Upper lobe of right lung (tissue), 1 donor: ENCODE measurements at regions not wholly inside any gene's neighbourhood (a gene's known extent, or its start where the extent isn't known, plus 50 kb on each side); places are given as distances from the start of the nearest gene placed in this dataset.
"Not testable (repeated sequence)": the region's sequence is repeated elsewhere in the genome, so short reads cannot be mapped to it uniquely, and the experiment has no call there.

Experiments
- ATAC-seq: fragments of 200-7000 bp; cut with Tn5 transposase; one replicate; pipeline ENCODE4 v1.9.1; 2020; ENCODE audit warnings: mild to moderate bottlenecking, moderate library complexity
- DNase-seq: peaks from one replicate; pipeline ENCODE4 v3.0.0-alpha.2; 2020
- H3K27ac ChIP-seq: fragments of 200-600 bp; one replicate; pipeline ENCODE4 v1.8.0; 2022
- H3K27me3 ChIP-seq: fragments of 200-600 bp; one replicate; pipeline ENCODE4 v1.8.0; 2022; ENCODE audit warnings: mild to moderate bottlenecking
- H3K36me3 ChIP-seq: fragments of 200-600 bp; one replicate; pipeline ENCODE4 v1.8.0; 2022
- H3K4me1 ChIP-seq: fragments of 200-600 bp; one replicate; pipeline ENCODE4 v1.8.0; 2022
- H3K4me3 ChIP-seq: fragments of 200-600 bp; one replicate; pipeline ENCODE4 v1.8.0; 2022; ENCODE audit warnings: mild to moderate bottlenecking
- H3K9me3 ChIP-seq: fragments of 200-600 bp; one replicate; pipeline ENCODE4 v1.8.0; 2022
- intact Hi-C: fragments of 100-400 bp; cut with DNase I; formaldehyde crosslinking; loops from one replicate; pipeline ENCODE4 v1.11.0; 2022
- TF ChIP-seq, protein P1 (sequence below): fragments of 200-600 bp; IDR thresholded peaks from one replicate; pipeline ENCODE4 v1.8.0; 2022; ENCODE audit warnings: antibody characterized with exemption
- donor health status: DM: no; HTN: yes; CAD: no; lungs with severe emphysema.

DNA sequence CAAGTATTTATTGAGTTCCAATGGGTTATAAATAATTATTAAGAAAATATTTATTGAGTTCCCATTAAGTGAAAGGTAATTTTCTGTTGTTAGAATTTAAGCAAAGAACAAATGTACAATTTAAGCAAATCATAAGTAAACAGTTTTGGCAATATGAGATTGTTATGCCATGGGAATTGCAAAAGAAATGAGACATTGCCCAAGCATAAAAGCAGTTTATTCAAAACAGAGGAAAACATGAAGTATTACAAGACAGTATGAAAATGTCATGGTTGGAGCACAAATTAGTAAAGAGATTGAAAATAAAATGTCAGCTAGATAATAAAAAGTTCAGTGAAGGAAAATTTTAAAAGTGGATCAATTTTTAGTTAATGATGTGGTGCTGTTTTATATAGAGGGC, 706.1 kb upstream of the EPHA5 start:
- Histone ChIP-seq H3K27me3 (no peaks in the 10 kb centered on the region), H3K4me3 (no peak overlapping the region), H3K9me3 (no peaks in the 10 kb centered on the region), H3K27ac (no peak overlapping the region), H3K36me3 (no peaks in the 10 kb centered on the region), H3K4me1 (no peaks in the 10 kb centered on the region)
- ATAC-seq (no peak), DNase-seq (no peak)
- TF ChIP-seq, protein P1, sequence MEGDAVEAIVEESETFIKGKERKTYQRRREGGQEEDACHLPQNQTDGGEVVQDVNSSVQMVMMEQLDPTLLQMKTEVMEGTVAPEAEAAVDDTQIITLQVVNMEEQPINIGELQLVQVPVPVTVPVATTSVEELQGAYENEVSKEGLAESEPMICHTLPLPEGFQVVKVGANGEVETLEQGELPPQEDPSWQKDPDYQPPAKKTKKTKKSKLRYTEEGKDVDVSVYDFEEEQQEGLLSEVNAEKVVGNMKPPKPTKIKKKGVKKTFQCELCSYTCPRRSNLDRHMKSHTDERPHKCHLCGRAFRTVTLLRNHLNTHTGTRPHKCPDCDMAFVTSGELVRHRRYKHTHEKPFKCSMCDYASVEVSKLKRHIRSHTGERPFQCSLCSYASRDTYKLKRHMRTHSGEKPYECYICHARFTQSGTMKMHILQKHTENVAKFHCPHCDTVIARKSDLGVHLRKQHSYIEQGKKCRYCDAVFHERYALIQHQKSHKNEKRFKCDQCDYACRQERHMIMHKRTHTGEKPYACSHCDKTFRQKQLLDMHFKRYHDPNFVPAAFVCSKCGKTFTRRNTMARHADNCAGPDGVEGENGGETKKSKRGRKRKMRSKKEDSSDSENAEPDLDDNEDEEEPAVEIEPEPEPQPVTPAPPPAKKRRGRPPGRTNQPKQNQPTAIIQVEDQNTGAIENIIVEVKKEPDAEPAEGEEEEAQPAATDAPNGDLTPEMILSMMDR = no peak
- intact Hi-C loops = no loop called here

- no peak overlapping the region for H3K27ac ChIP-seq
- H3K4me3 ChIP-seq = no peak overlapping the region
- ATAC-seq (no peak), DNase-seq (no peak)
- intact Hi-C loops = no loop called here
- H3K4me1 ChIP-seq = no peaks in the 10 kb centered on the region
- H3K27me3 ChIP-seq = no peaks in the 10 kb centered on the region
- no peaks in the 10 kb centered on the region for H3K9me3 ChIP-seq
- H3K36me3 ChIP-seq = no peaks in the 10 kb centered on the region
- TF ChIP-seq, protein P1 = no peak
These were observed 703.0 kb upstream of the EPHA5 start for GRCh38 chr4:66373268-66373667.

- Histone ChIP-seq H3K9me3 (no peaks in the 10 kb centered on the region), H3K36me3 (no peaks in the 10 kb centered on the region), H3K4me1 (no peaks in the 10 kb centered on the region), H3K4me3 (no peak overlapping the region), H3K27me3 (no peaks in the 10 kb centered on the region), H3K27ac (no peak overlapping the region)
- DNase-seq (no peak), ATAC-seq (no peak)
- TF ChIP-seq, protein P1 = no peak
- intact Hi-C loops = no loop called here
These were observed 702.4 kb upstream of the EPHA5 start for GRCh38 chr4:66372706-66373105.

DNA sequence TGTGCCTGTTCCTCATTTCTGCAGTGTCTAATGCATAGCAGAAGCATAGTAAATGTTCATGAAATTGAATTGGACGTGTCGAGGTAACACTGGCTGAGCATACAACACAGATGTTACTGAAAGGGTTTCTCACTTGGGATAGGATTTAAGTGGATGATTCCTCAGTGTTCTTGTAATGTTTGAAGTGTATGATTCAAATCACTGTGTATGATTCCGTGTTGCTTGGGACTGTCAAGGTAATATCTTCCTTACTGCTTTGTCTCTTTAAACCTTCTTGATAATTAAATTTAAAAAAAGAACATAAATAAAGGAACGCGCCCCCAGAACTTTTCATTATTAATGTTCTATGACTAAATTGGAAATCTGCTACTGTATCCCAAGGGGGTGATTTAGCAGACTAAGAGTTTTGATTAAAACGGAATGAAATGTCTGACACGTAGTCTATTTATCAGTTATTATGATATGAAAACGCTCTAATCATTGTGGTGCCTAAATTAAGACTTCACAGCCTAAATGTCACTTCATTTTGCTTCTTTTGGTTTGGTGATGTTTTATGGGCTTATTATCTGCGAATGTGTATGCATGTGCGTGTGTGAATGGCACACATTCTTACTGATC, 696.9 kb upstream of the EPHA5 start:
- H3K36me3 ChIP-seq = no peaks in the 10 kb centered on the region
- no peaks in the 10 kb centered on the region for H3K4me1 ChIP-seq
- no peak for ATAC-seq
- H3K9me3 ChIP-seq = no peaks in the 10 kb centered on the region
- no peak overlapping the region for H3K4me3 ChIP-seq
- no peaks in the 10 kb centered on the region for H3K27me3 ChIP-seq
- intact Hi-C loops = no loop called here
- no peak for DNase-seq
- TF ChIP-seq, protein P1 = no peak
- no peak overlapping the region for H3K27ac ChIP-seq

- H3K4me3 ChIP-seq, H3K36me3 ChIP-seq, ATAC-seq, intact Hi-C loops, H3K9me3 ChIP-seq, H3K27ac ChIP-seq, H3K4me1 ChIP-seq, H3K27me3 ChIP-seq, DNase-seq: not testable (repeated sequence)
These were observed 690.1 kb upstream of the EPHA5 start for GRCh38 chr4:66360395-66360794.

DNA sequence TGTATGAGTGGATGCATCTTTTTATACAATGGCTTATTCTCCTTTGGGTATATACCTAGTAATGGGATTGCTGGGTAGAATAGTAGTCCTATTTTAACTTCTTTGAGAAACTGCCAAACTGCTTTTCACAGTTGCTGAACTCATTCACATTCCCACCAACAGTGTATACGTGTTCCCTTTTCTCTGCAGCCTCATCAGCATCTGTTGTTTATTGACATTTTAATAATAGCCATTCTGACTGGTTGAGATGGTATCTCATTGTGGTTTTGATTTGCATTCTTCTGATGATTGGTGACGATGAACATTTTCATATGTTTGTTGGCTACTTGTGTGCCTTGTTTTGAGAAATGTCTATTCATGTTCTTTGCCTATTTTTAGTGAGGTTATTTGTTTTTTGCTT, 687.0 kb upstream of the EPHA5 start:
- TF ChIP-seq, protein P1 = no peak
- ATAC-seq (no peak), DNase-seq (no peak)
- Histone ChIP-seq H3K27ac (no peak overlapping the region), H3K27me3 (no peaks in the 10 kb centered on the region), H3K4me3 (no peak overlapping the region), H3K4me1 (no peaks in the 10 kb centered on the region), H3K36me3 (no peaks in the 10 kb centered on the region), H3K9me3 (no peaks in the 10 kb centered on the region)
- intact Hi-C loops = no loop called here
